Ovary (tissue), 7 donors: ENCODE measurements at regions not wholly inside any gene's neighbourhood (a gene's known extent, or its start where the extent isn't known, plus 50 kb on each side); places are given as distances from the start of the nearest gene placed in this dataset.

Experiments used
- DNase-seq, 5 donors: peaks; one replicate each; pipeline ENCODE4 v3.0.0-alpha.2; 2019 to 2020
- H3K27ac ChIP-seq, 2 donors: fragments of 200-600 bp; one replicate each; pipeline versions ENCODE4 v1.5.1 to v1.8.0; 2019 to 2022
- H3K27me3 ChIP-seq: fragments of 200-600 bp; one replicate; pipeline ENCODE4 v1.8.0; 2022
- H3K36me3 ChIP-seq: fragments of 200-600 bp; sonication (generic); one replicate; pipeline ENCODE4 v1.5.1; 2019
- H3K4me1 ChIP-seq: one replicate; pipeline ENCODE4 v1.8.1; 2013; ENCODE audit warnings: mild to moderate bottlenecking, moderate library complexity; ENCODE audit not compliant: insufficient read depth
- H3K4me3 ChIP-seq: fragments of 200-600 bp; sonication (generic); one replicate; pipeline ENCODE4 v1.5.1; 2017
- H3K9me3 ChIP-seq, 2 donors: fragments of 200-600 bp in 1 of 2; sonication (generic) in 1 of 2; one replicate each; pipeline versions ENCODE4 v1.5.1 to v1.8.1; 2013 to 2019; ENCODE audit warnings: mild to moderate bottlenecking in 1 of 2, moderate library complexity in 1 of 2
- CTCF ChIP-seq, 3 donors: fragments of 450-650 bp in 2 of 3; fragments of 200-600 bp in 1 of 3; IDR thresholded peaks; one replicate each; pipeline versions ENCODE4 v1.5.1 to v1.8.0; 2016 to 2022; ENCODE audit warnings: antibody characterized with exemption in 3 of 3, mild to moderate bottlenecking in 1 of 3
- EP300 ChIP-seq: sonication (generic); formaldehyde crosslinking; IDR thresholded peaks from one replicate; pipeline ENCODE4 v1.6.1; 2017; ENCODE audit warnings: antibody characterized with exemption
- POLR2A ChIP-seq: fragments of 450-650 bp; IDR thresholded peaks from one replicate; pipeline ENCODE4 v1.6.1; 2017; ENCODE audit warnings: antibody characterized with exemption, mild to moderate bottlenecking, moderate library complexity
- WGBS, 3 donors: extraction: QIAGEN DNeasy Blood & Tissue Kit in 1 of 3; methylation state at CpG; one replicate each; pipeline versions ENCODE4 v1.1.5 to v1.1.7; 2013 to 2017; 5-methylcytosine and 5-hydroxymethylcytosine counted together
- intact Hi-C, 4 donors: fragments of 100-400 bp; cut with DNase I; formaldehyde crosslinking; loops; one replicate each; pipeline versions ENCODE4 v1.11.0 to v1.15.1; 2022 to 2023
- donor health status: DM: no; HTN: no; CAD: no; lungs with moderate emphysema.
- donor health status: DM: no; HTN: no; CAD: no.
- donor health status: Bipolar disorder and iron deficiency.
- donor health status: DM: no; HTN: no; CAD: no.
- donor health status: DM: yes; HTN: yes; CAD: no.

- H3K9me3 ChIP-seq, result no peaks in the 10 kb centered on the region
- intact Hi-C loops, result no loop called here
- 57 to 66% (median 60%) methylated on average over 3 of the region's 3 CpGs for WGBS, 3 donors
- H3K27me3 ChIP-seq, result no peaks in the 10 kb centered on the region
- no peaks in the 10 kb centered on the region for H3K36me3 ChIP-seq
- H3K4me3 ChIP-seq, result no peak overlapping the region
- no peaks in the 10 kb centered on the region for H3K4me1 ChIP-seq
- no peak for TF ChIP-seq EP300
- no peak for TF ChIP-seq POLR2A
- TF ChIP-seq CTCF (IDR thresholded peaks at IDR 0.05), result no peak
- no peak overlapping the region for H3K27ac ChIP-seq
- no peak for DNase-seq
Observed at GRCh38 chr12:72957454-72957853, 685.3 kb downstream of the TRHDE start.

GRCh38 chr12:72966684-72967083 is 694.5 kb downstream of the TRHDE start:
- Histone ChIP-seq H3K27me3 (no peaks in the 10 kb centered on the region), H3K27ac (no peak overlapping the region), H3K4me1 (no peaks in the 10 kb centered on the region), H3K36me3 (no peaks in the 10 kb centered on the region), H3K9me3 (no peaks in the 10 kb centered on the region), H3K4me3 (no peak overlapping the region)
- no peak for DNase-seq
- intact Hi-C loops, result no loop called here
- TF ChIP-seq POLR2A (no peak), EP300 (no peak), CTCF (IDR thresholded peaks at IDR 0.05) (no peak)
- WGBS, 3 donors, result 72 to 89% (median 77%) methylated on average over 3 of the region's 3 CpGs

GRCh38 chr12:72974954-72975555 is 702.9 kb downstream of the TRHDE start:
- 88 to 94% (median 93%) methylated on average over 10 of the region's 10 CpGs for WGBS, 3 donors
- Histone ChIP-seq H3K4me1 (no peaks in the 10 kb centered on the region), H3K27me3 (no peaks in the 10 kb centered on the region), H3K36me3 (no peaks in the 10 kb centered on the region), H3K4me3 (no peak overlapping the region), H3K9me3 (no peaks in the 10 kb centered on the region), H3K27ac (no peak overlapping the region)
- no peak for DNase-seq
- intact Hi-C loops, result no loop called here
- no peak for TF ChIP-seq POLR2A

GRCh38 chr12:72978999-72979398 is 706.8 kb downstream of the TRHDE start:
- H3K4me3 ChIP-seq, result no peak overlapping the region
- no peaks in the 10 kb centered on the region for H3K27me3 ChIP-seq
- no peak for DNase-seq
- TF ChIP-seq EP300 (no peak), POLR2A (no peak), CTCF (IDR thresholded peaks at IDR 0.05) (no peak)
- no peak overlapping the region for H3K27ac ChIP-seq
- H3K4me1 ChIP-seq, result no peaks in the 10 kb centered on the region
- 90 to 95% (median 92%) methylated on average over 4 of the region's 4 CpGs for WGBS, 3 donors
- no peaks in the 10 kb centered on the region for H3K36me3 ChIP-seq
- intact Hi-C loops, result no loop called here
- no peaks in the 10 kb centered on the region for H3K9me3 ChIP-seq

- WGBS, 3 donors, result 78 to 88% (median 86%) methylated on average over 5 of the region's 5 CpGs
- intact Hi-C loops, result no loop called here
Observed at GRCh38 chr12:72982356-72982755, 710.2 kb downstream of the TRHDE start.

More at GRCh38 chr12:72982356-72982755, 710.2 kb downstream of the TRHDE start:
- no peaks in the 10 kb centered on the region for H3K36me3 ChIP-seq
- H3K27me3 ChIP-seq, result no peaks in the 10 kb centered on the region
- H3K27ac ChIP-seq, result no peak overlapping the region
- H3K9me3 ChIP-seq, result no peaks in the 10 kb centered on the region
- no peaks in the 10 kb centered on the region for H3K4me1 ChIP-seq
- no peak overlapping the region for H3K4me3 ChIP-seq
- no peak for DNase-seq
- no peak for TF ChIP-seq CTCF (IDR thresholded peaks at IDR 0.05)
- no peak for TF ChIP-seq EP300
- no peak for TF ChIP-seq POLR2A
